KMS-11 (cell line): ENCODE measurements at regions not wholly inside any gene's neighbourhood (a gene's known extent, or its start where the extent isn't known, plus 50 kb on each side); places are given as distances from the start of the nearest gene placed in this dataset.

Experiments
- H2AFZ ChIP-seq: fragments of 200-600 bp; sonication (generic); 2 replicates; pipeline ENCODE4 v1.6.1; 2016; ENCODE audit warnings: antibody characterized with exemption, mixed run types, low read depth
- H3K27ac ChIP-seq: fragments of 200-600 bp; sonication (generic); 2 replicates; pipeline ENCODE4 v1.6.1; 2016; ENCODE audit warnings: mild to moderate bottlenecking, mixed run types
- H3K27me3 ChIP-seq: fragments of 200-600 bp; sonication (generic); 2 replicates; pipeline ENCODE4 v1.6.1; 2017; ENCODE audit warnings: mild to moderate bottlenecking, low read depth, mixed run types, moderate library complexity; ENCODE audit not compliant: insufficient read depth
- H3K36me3 ChIP-seq: fragments of 200-600 bp; sonication (generic); 2 replicates; pipeline ENCODE4 v1.6.1; 2017; ENCODE audit warnings: mild to moderate bottlenecking, mixed run types; ENCODE audit not compliant: insufficient read depth
- H3K4me1 ChIP-seq: fragments of 200-600 bp; sonication (generic); 2 replicates; pipeline ENCODE4 v1.6.1; 2016; ENCODE audit warnings: mild to moderate bottlenecking, low read depth, mixed run types; ENCODE audit not compliant: poor library complexity, severe bottlenecking
- H3K4me2 ChIP-seq: fragments of 200-600 bp; sonication (generic); 2 replicates; pipeline ENCODE4 v1.7.0; 2016; ENCODE audit warnings: mild to moderate bottlenecking, mixed run types
- H3K4me3 ChIP-seq: fragments of 200-600 bp; sonication (generic); IDR thresholded peaks from 2 replicates; pipeline ENCODE4 v1.6.1; 2017; ENCODE audit warnings: low read depth, low read length, mixed read lengths; ENCODE audit not compliant: insufficient read depth
- H3K79me2 ChIP-seq: fragments of 200-600 bp; sonication (generic); 2 replicates; pipeline ENCODE4 v1.6.1; 2016; ENCODE audit warnings: low read depth, mixed run types; ENCODE audit not compliant: insufficient read depth
- H3K9ac ChIP-seq: fragments of 200-600 bp; sonication (generic); 2 replicates; pipeline ENCODE4 v1.6.1; 2016; ENCODE audit warnings: mild to moderate bottlenecking, mixed run types
- H4K20me1 ChIP-seq: fragments of 200-600 bp; sonication (generic); 2 replicates; pipeline ENCODE4 v1.6.1; 2016; ENCODE audit warnings: mild to moderate bottlenecking, mixed run types; ENCODE audit not compliant: insufficient read depth
- CTCF ChIP-seq: fragments of 200-600 bp; sonication (generic); conservative IDR thresholded peaks from 2 replicates; pipeline ENCODE4 v1.6.1; 2017; ENCODE audit warnings: low read depth, mild to moderate bottlenecking, antibody characterized with exemption, low read length, moderate library complexity, mixed read lengths

GRCh38 chr5:89443508-89443907, 560.5 kb upstream of the MEF2C start:
- Histone ChIP-seq H3K4me3 (no peak overlapping the region), H3K9ac (no peak overlapping the region), H3K36me3 (no peaks in the 10 kb centered on the region), H3K4me1 (peaks cover 35% of the 10 kb centered on the region), H3K79me2 (no peaks in the 10 kb centered on the region), H2AFZ (no peak overlapping the region), H4K20me1 (no peaks in the 10 kb centered on the region), H3K27ac (no peak overlapping the region), H3K27me3 (no peaks in the 10 kb centered on the region), H3K4me2 (no peak overlapping the region)
- TF ChIP-seq CTCF = no peak

GRCh38 chr5:89441965-89442364, 559.0 kb upstream of the MEF2C start:
- no peaks in the 10 kb centered on the region for H3K27me3 ChIP-seq
- H2AFZ ChIP-seq = no peak overlapping the region
- no peak for TF ChIP-seq CTCF

GRCh38 chr5:89440670-89441069, 557.7 kb upstream of the MEF2C start:
- H4K20me1 ChIP-seq = no peaks in the 10 kb centered on the region
- no peaks in the 10 kb centered on the region for H3K27me3 ChIP-seq
- H3K36me3 ChIP-seq = no peaks in the 10 kb centered on the region
- no peak overlapping the region for H3K9ac ChIP-seq
- H3K27ac ChIP-seq = no peak overlapping the region
- no peak for TF ChIP-seq CTCF
- H3K4me3 ChIP-seq = no peak overlapping the region
- no peaks in the 10 kb centered on the region for H3K79me2 ChIP-seq
- no peak overlapping the region for H2AFZ ChIP-seq
- peaks cover 64% of the 10 kb centered on the region for H3K4me1 ChIP-seq
- no peak overlapping the region for H3K4me2 ChIP-seq

More at GRCh38 chr5:89441965-89442364, 559.0 kb upstream of the MEF2C start:
- no peak overlapping the region for H3K4me3 ChIP-seq
- H3K4me2 ChIP-seq = no peak overlapping the region
- H3K27ac ChIP-seq = no peak overlapping the region
- H3K36me3 ChIP-seq = no peaks in the 10 kb centered on the region
- peaks cover 51% of the 10 kb centered on the region for H3K4me1 ChIP-seq
- H3K79me2 ChIP-seq = no peaks in the 10 kb centered on the region
- no peak overlapping the region for H3K9ac ChIP-seq
- H4K20me1 ChIP-seq = no peaks in the 10 kb centered on the region

- Histone ChIP-seq H4K20me1 (no peaks in the 10 kb centered on the region), H3K4me3 (no peak overlapping the region), H3K79me2 (no peaks in the 10 kb centered on the region), H3K9ac (no peak overlapping the region), H3K36me3 (no peaks in the 10 kb centered on the region), H3K27me3 (no peaks in the 10 kb centered on the region), H2AFZ (0 out of 2 replicates have a peak overlapping the region, but pooled peaks have one; percentile 6), H3K4me2 (peak overlapping the region; percentile 74), H3K4me1 (peaks cover 82% of the 10 kb centered on the region), H3K27ac (peak overlapping the region; percentile 71)
- no peak for TF ChIP-seq CTCF
Measured at GRCh38 chr5:89437450-89438435, 554.8 kb upstream of the MEF2C start.
